ENCODE measurements at regions not wholly inside any gene's neighbourhood (a gene's known extent, or its start where the extent isn't known, plus 50 kb on each side); places are given as distances from the start of the nearest gene placed in this dataset.

GRCh38 chr17:45577571-45578279 lies 87.2 kb upstream of the PLEKHM1 start:
- Histone ChIP-seq H3F3A (ENCODE audit: low read length, unreplicated experiment) (no peaks in the 10 kb centered on the region), H3K9me2 (replicated peaks; ENCODE audit: low read length) (no peaks in the 10 kb centered on the region), H3K27ac (ENCODE audit: low read length) (no peak overlapping the region), H3K27me3 (ENCODE audit: low read length) (no peaks in the 10 kb centered on the region), H3K4me3 (ENCODE audit: low read length) (no peak overlapping the region), H3K9ac (ENCODE audit: low read length) (no peak overlapping the region), H2AFZ (ENCODE audit: low read length) (no peak overlapping the region), H3K4me2 (ENCODE audit: low read length) (no peak overlapping the region), H3K9me3 (ENCODE audit: low read length) (no peaks in the 10 kb centered on the region), H3K4me1 (ENCODE audit: insufficient read depth, low read length) (peaks cover under 1% of the 10 kb centered on the region), H3K36me3 (ENCODE audit: low read depth, low read length) (peaks cover 15% of the 10 kb centered on the region; the same call in 1 of the 2 replicates), H4K20me1 (ENCODE audit: low read length) (peaks cover 10% of the 10 kb centered on the region; the same call in 1 of the 2 replicates), H3K79me2 (ENCODE audit: low read length) (peaks cover 94% of the 10 kb centered on the region)
- TF ChIP-seq EZH2phosphoT487 (IDR thresholded peaks at IDR 0.05; ENCODE audit: borderline replicate concordance, low read length) (no peak), CTCF (conservative IDR thresholded peaks at IDR 0.05; ENCODE audit: low read depth, low read length) (no peak), EZH2 (IDR thresholded peaks at IDR 0.05; ENCODE audit: low read length, unreplicated experiment) (no peak)
- DNase-seq (no peak), ATAC-seq (no peak)
- intact Hi-C loops (cut with micrococcal nuclease): no loop called here
- BruUV-seq (replicated peaks): no TSS peak
- POLR2A ChIA-PET (ENCODE audit: unreplicated experiment): no interaction called here
- CTCF ChIA-PET: no interaction called here

- H3K27ac ChIP-seq (ENCODE audit: low read length): no peak overlapping the region
- ATAC-seq: no peak
- peaks cover 98% of the 10 kb centered on the region for H3K79me2 ChIP-seq (ENCODE audit: low read length)
- no peaks in the 10 kb centered on the region for H3K9me2 ChIP-seq (replicated peaks; ENCODE audit: low read length)
- H2AFZ ChIP-seq (ENCODE audit: low read length): no peak overlapping the region
- peaks cover 15% of the 10 kb centered on the region; the same call in 1 of the 2 replicates for H3K36me3 ChIP-seq (ENCODE audit: low read depth, low read length)
- TF ChIP-seq CTCF (conservative IDR thresholded peaks at IDR 0.05; ENCODE audit: low read depth, low read length): no peak
- no peak for TF ChIP-seq EZH2phosphoT487 (IDR thresholded peaks at IDR 0.05; ENCODE audit: borderline replicate concordance, low read length)
- no peak for TF ChIP-seq EZH2 (IDR thresholded peaks at IDR 0.05; ENCODE audit: low read length, unreplicated experiment)
- H3K4me1 ChIP-seq (ENCODE audit: insufficient read depth, low read length): peaks cover 9% of the 10 kb centered on the region
- intact Hi-C loops (cut with micrococcal nuclease): no loop called here
- H4K20me1 ChIP-seq (ENCODE audit: low read length): peaks cover 10% of the 10 kb centered on the region; the same call in 1 of the 2 replicates
- no TSS peak for BruUV-seq (replicated peaks)
- no peak overlapping the region for H3K4me3 ChIP-seq (ENCODE audit: low read length)
- H3K9ac ChIP-seq (ENCODE audit: low read length): no peak overlapping the region
- no peak overlapping the region for H3K4me2 ChIP-seq (ENCODE audit: low read length)
- no peaks in the 10 kb centered on the region for H3K27me3 ChIP-seq (ENCODE audit: low read length)
- CTCF ChIA-PET: no interaction called here
- H3F3A ChIP-seq (ENCODE audit: low read length, unreplicated experiment): no peaks in the 10 kb centered on the region
- POLR2A ChIA-PET (ENCODE audit: unreplicated experiment): no interaction called here
- DNase-seq: no peak
- H3K9me3 ChIP-seq (ENCODE audit: low read length): no peaks in the 10 kb centered on the region
These were observed 88.3 kb upstream of the PLEKHM1 start for GRCh38 chr17:45578516-45579455.
